HTR-8/SVneo (cell line): ENCODE measurements at regions not wholly inside any gene's neighbourhood (a gene's known extent, or its start where the extent isn't known, plus 50 kb on each side); places are given as distances from the start of the nearest gene placed in this dataset.

Experiments used
- DNase-seq: peaks from one replicate; pipeline ENCODE4 v3.0.0; 2011; ENCODE audit warnings: low spot score, mixed read lengths; ENCODE audit not compliant: insufficient read length
- FAIRE-seq: peaks from 2 replicates; lab custom pipeline; 2011; peaks lifted over from hg19 to GRCh38; lab: Jason Lieb, UNC

DNA sequence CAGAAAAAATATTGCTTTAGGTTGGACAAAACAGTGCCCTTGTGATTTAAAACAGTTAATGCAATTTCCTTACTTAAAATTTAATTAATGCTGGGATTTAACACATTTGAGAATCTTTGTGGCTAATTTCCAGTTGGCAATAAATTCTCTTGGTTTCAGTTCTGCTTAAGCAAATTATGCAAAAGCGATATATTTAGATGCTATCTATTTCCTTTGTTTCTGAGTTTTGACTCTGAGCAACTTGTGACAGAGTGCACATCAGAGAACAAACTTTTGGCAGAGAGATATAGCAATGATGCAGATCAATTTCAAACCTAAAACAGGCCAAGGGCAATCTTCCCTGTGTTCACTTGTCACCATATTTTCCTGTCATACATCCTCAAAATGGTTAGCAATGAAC is 933.6 kb upstream of the ZWINT start:
- DNase-seq (no peak), FAIRE-seq (no peak)

DNA sequence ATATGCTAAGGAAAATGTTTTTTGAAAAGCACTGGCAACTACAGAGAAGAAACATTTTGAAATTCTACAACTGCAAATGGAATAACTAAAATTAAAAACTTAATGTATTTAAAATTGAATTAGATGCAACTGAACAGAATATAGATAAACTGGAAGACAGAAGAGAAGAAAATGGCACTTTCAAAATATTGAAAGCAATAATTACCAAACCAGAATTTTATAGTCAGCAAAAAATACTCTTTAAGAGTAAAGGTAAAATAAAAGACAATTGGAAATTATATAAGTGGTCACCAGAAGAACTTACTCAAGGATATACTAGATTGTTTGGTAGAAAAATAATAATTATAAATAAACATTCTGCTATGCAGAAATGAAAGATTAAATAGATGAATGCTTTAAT is 927.7 kb upstream of the ZWINT start:
- no peak for DNase-seq
- FAIRE-seq: no peak

GRCh38 chr10:57262892-57263291 is 901.8 kb upstream of the ZWINT start:
- FAIRE-seq: no peak

GRCh38 chr10:57260175-57260574 is 899.1 kb upstream of the ZWINT start:
- DNase-seq (no peak), FAIRE-seq (no peak)

More at GRCh38 chr10:57262892-57263291, 901.8 kb upstream of the ZWINT start:
- no peak for DNase-seq

DNA sequence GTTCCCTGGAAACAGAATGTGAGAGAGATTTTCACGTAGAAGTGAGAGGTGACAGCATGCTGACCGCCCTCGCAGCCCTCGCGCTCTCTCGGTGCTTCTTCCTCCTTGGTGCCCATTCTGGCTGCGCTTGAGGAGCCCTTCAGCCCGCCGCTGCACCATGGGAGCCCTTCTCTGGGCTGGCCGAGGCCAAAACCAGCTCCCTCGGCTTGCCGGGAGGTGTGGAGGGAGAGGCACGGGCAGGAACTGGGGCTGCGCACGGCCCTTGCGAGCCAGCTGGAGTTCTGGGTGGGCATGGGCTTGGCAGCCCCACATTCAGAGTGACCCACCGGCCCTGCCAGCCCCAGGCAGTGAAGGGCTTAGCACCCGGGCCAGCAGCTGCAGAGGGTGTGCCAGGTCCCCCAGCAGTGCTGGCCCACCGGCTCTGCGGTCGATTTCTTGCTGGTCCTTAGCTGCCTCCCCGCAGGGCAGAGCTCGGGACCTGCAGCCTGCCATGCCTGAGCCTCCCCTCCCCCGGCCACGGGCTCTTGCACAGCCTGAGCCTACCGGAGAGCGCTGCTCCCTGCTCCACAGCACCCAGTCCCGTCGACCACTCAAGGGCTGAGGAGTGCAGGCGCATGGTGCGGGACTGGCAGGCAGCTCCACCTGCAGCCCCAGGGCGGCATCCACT is 888.7 kb upstream of the ZWINT start:
- DNase-seq (no peak), FAIRE-seq (no peak)

GRCh38 chr10:57247271-57247670 is 886.2 kb upstream of the ZWINT start:
- no peak for DNase-seq
- FAIRE-seq: no peak

- FAIRE-seq: no peak
These were observed 864.9 kb upstream of the ZWINT start for GRCh38 chr10:57225920-57226319.

GRCh38 chr10:57224811-57225210 is 863.8 kb upstream of the ZWINT start:
- no peak for FAIRE-seq

More at GRCh38 chr10:57225920-57226319, 864.9 kb upstream of the ZWINT start:
- DNase-seq: no peak

DNA sequence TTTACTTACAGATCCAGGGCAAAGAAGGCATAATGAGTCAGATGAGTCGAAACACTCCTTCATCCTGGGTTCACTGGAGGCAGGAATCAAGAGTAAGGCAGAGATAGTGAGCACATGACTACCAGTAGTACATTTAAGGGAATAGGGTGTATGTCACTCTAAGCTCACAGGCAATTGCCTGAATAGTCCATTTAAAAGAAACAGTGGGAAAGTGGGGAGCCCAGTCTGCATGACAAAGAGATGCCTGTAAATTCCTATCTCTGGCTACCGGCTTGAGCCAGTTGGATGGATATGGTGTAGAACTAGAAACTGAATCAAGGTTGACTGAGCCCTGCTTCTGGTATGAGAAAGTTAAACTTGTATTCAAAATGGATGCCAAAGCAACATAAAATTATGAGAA is 861.5 kb upstream of the ZWINT start:
- no peak for DNase-seq
- FAIRE-seq: no peak

More at GRCh38 chr10:57224811-57225210, 863.8 kb upstream of the ZWINT start:
- DNase-seq: no peak

DNA sequence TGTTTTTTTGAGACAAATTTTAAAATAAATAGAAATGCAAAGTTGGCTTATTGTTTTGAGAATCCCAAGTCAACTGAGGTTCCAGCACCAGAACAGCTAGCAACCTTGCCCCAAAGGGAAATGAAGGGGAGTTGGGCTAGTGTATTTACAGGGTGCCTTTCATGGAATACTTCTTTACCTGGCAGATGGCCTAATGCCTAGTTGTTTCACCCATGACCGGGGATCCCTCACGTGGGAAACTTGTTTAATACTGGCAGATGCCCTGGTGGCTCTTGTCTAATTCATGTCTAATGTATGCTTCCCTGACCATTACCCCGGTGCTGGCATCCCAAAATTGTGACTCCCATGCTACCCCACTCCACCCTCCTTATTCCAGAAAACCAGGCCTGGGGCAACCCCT is 861.1 kb upstream of the ZWINT start:
- FAIRE-seq (no peak), DNase-seq (no peak)

- DNase-seq (no peak), FAIRE-seq (no peak)
These were observed 860.6 kb upstream of the ZWINT start for GRCh38 chr10:57221674-57222073.

DNA sequence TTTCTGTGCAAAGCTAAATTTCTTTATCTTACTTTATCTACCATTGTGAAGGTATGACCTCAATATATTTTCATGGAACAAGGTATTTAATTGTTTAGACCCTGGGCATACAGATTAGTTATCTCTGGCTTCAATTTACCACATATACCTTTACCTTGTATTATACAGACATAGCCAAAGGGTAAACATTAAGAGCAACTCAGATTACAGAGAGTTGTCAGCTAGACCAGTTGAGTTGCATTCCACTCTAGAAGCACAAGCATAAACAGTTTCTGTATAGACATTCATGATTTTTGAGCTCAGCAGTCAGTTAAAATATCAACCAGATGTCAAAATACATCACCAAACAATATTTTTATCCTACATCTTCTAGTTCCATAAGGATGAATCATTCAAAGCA is 857.3 kb upstream of the ZWINT start:
- no peak for FAIRE-seq
- DNase-seq: no peak

DNA sequence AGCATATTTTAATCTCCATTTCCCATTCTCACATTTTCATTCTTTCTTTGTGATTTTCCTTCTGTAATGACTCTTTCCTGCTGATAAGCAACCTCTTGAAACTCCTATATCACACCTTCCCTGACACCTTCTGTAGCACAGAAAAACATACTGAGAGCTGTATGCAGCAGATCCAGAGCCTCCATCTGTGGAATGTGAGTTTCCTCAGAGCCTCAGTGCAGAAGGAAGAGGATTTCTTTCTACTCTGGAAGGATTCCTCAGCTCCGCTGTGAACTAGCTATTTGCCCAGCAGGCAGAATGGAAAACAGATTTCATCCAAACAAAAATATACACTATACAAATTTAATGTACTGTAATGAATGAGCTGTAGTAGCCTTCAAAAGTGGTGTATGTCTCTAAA is 841.3 kb upstream of the ZWINT start:
- DNase-seq (no peak), FAIRE-seq (no peak)

- DNase-seq (no peak), FAIRE-seq (no peak)
These were observed 827.8 kb upstream of the ZWINT start for GRCh38 chr10:57188846-57189245.

DNA sequence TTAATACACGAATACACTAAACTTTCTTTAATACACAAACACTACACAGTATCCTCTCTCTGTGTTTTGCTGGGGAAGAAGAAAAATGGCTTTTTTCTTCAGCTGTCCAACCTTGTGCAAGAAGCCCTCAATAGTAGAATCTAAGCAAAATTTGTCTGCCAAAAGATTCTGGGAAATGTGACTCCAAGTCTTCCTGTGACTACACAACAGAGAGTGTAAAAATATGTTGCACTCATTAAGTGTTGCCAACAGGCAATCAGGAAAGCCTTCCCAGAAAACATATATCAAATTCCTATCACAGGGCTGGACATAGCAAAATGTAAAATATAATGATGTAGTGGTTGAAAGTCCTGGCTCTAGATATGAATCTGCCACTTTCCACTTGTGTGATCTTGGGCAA is 825.1 kb upstream of the ZWINT start:
- FAIRE-seq: no peak
- no peak for DNase-seq

DNA sequence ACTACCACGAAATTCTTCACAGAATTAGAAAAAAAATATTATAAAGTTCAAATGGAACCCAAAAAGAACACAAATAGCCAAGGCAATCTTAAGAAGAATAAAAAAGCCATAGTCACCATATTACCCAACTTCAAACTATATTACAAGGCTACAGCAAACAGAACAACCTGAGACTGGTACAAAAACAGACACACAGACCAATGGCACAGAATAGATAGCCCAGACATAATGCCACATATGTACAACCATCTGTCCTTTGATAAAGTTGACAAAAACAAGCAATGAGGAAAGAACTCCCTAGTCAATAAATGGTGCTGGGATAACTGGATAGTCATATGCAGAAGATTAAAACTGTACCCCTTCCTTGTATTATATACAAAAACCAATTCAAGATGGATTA is 808.5 kb upstream of the ZWINT start:
- no peak for DNase-seq

DNA sequence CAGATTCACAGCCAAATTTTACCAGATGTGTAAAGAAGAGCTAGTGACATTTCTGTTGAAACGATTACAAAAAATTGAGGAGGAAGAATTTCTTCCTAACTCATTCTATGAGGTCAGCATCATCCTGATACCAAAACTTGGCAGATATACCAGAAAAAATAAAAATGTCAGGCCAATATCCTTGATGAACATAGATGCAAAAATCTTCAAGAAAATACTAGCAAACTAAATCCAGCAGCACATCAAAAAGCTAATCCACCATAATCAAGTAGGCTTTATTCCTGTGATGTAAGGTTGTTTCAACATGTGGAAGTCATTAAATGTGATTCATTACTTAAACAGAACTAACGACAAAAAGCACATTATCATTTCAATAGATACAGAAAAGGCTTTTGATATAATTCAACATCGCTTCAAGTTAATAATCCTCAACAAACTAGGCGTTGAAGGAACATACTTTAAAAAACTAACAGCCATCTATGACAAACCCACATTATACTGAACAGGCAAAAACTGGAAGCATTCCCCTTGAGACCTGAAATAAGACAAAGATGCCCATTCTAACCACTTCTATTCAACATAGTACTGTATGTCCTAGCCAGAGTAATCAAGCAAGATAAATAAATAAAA is 807.7 kb upstream of the ZWINT start:
- FAIRE-seq: no peak
- no peak for DNase-seq

More for the DNA sequence above, 808.5 kb upstream of the ZWINT start:
- FAIRE-seq: no peak

DNA sequence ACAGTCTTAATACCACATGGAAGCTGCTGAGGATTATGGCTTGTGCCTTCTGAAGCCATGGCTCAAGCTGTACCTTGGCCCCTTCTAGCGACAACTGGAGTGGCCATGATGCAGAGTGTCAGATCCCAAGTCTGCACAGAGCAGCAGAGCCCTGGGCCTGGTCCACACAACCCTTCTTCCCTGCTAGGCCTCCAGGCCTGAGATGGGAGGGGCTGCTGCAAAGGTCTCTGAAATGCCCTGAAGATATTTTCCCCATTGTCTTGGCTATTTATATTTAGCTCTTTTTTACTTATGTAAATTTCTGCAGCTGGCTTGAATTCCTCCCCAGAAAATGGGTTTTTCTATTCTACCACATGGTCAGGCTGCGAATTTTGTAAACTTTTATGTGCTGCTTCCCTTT is 804.6 kb upstream of the ZWINT start:
- FAIRE-seq (no peak), DNase-seq (no peak)

- no peak for FAIRE-seq
- DNase-seq: no peak
These were observed 801.2 kb upstream of the ZWINT start for GRCh38 chr10:57162231-57162630.

- DNase-seq: no peak
- FAIRE-seq: no peak
These were observed 800.1 kb upstream of the ZWINT start for GRCh38 chr10:57161157-57161556.

DNA sequence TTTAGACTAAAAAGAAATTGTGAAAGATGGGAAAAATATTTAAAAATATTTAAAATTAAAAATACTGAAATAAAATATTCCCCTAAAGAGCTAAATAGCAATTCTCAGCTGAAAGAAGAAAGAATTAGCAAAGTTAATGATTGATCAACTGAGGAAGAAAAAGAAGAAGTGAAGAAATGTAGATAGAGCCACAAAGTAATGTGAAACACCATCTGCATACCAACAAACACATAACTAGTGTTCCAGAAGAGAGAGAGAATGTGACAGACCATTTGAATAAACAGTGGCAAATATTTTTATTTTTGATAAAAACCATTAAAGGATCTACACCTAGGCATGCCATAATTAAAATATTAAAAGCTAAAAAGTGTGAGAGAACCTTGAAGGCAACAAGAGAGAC is 784.5 kb upstream of the ZWINT start:
- no peak for DNase-seq
- FAIRE-seq: no peak

GRCh38 chr10:57142925-57143576 is 782.0 kb upstream of the ZWINT start:
- DNase-seq: no peak

More at GRCh38 chr10:57142925-57143576, 782.0 kb upstream of the ZWINT start:
- no peak for FAIRE-seq
